ENCODE measurements at regions not wholly inside any gene's neighbourhood (a gene's known extent, or its start where the extent isn't known, plus 50 kb on each side); places are given as distances from the start of the nearest gene placed in this dataset.

DNA sequence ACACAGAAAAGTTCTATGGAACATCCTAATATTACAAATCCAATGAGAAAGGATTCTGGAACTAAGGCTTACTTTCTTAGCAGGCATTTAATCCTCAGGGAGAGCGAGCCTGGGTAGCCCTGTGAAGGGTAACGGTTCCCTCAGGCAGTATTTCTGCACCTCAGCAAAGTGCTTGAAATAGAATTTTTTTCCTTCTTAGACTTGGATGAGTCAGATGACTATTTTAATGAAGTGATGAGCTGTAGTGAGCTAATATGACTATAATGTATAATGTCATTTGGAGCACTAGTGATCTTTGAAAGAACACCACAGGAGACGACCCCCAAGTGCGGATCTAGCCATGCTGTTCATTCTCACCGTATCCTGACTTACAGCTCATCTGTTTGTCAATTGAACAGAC is 493.0 kb upstream of the FAM241A start:
- TF ChIP-seq, protein P1, sequence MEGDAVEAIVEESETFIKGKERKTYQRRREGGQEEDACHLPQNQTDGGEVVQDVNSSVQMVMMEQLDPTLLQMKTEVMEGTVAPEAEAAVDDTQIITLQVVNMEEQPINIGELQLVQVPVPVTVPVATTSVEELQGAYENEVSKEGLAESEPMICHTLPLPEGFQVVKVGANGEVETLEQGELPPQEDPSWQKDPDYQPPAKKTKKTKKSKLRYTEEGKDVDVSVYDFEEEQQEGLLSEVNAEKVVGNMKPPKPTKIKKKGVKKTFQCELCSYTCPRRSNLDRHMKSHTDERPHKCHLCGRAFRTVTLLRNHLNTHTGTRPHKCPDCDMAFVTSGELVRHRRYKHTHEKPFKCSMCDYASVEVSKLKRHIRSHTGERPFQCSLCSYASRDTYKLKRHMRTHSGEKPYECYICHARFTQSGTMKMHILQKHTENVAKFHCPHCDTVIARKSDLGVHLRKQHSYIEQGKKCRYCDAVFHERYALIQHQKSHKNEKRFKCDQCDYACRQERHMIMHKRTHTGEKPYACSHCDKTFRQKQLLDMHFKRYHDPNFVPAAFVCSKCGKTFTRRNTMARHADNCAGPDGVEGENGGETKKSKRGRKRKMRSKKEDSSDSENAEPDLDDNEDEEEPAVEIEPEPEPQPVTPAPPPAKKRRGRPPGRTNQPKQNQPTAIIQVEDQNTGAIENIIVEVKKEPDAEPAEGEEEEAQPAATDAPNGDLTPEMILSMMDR (IDR thresholded peaks at IDR 0.05), result no peak
- no peak for TF ChIP-seq ZFX (IDR thresholded peaks at IDR 0.05; ENCODE audit: borderline replicate concordance)
